ENCODE measurements at regions not wholly inside any gene's neighbourhood (a gene's known extent, or its start where the extent isn't known, plus 50 kb on each side); places are given as distances from the start of the nearest gene placed in this dataset.

DNA sequence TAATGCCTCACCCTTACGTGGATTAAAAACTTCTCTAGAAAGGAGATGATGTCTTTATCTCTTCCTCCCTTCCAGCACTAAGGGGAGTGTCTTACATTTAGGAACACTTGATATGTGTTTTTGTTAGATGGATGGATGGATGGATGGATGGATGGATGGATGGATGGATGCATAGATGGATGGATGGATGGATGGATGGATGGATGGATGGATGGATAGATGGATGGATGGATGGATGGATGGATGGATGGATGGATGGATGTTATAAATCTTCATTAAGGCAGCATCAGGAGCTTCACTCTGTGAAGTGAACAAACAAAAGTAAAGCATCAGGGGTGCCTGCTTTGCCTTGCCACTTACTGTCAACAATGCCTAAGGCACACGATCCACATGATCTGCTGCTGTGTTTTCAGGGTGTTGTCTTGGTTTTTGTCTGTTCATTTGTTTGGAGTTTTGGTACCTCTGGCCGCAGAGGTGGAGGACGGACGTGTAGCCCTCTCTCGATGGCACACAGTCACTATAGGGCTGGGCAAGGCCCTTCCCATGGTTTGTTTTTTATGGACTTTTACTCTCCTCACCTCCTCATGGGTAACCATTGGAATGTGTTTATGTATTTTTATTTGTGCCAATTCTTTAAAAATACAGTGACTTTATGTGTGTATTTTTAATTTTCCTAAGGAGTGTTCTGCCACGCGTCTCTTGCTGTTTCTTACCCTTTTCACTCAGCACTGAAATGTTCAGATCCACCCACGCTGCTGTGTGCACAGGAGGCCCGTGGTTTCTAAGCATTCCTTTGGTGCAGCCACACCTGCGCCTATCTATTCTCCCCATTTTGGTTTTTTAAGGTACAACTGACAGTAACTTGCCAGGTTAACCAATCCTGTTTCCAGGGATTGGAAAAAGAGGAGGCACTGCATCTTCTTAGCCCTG, 91.8 kb upstream of the ENPP6 start:
- peak; percentile 52 for DNase-seq

DNA sequence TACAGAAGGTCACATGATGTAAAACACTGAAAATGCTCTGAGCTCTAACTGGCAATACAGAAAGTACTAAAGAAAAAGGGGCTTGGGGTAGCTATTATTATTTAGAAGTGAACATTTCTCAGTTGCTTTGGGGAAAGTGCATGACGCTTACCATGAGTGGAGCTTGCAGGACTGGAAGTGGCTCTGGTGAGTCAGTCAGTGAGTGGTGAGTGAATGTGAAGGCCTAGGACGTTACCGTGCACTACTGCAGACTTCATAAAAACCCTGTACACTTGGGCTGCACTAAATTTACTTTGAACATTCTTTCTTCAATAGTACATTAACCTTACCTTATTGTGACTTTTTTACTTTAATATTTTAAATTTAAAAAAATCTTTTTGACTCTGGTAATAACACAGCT, 89.3 kb upstream of the ENPP6 start:
- DNase-seq = no peak

DNA sequence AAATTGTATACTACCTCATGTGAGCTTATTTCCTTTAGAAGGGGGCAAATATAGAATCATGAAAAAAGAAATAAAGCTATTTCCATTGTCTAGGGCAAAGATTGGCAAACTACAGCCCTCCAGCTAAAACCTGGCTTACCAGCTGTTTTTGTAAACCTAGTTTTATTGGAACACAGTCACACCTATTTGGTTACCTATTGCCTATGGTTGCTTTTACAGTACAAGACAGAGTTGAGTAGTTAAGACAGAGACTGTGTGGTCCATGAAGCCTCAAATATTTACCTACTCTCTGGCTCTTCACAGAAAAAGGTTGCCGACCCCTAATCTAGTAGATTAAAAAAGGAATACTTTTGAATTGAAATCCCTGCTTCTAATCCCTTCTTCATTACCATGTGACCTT, 88.8 kb upstream of the ENPP6 start:
- DNase-seq = no peak

DNA sequence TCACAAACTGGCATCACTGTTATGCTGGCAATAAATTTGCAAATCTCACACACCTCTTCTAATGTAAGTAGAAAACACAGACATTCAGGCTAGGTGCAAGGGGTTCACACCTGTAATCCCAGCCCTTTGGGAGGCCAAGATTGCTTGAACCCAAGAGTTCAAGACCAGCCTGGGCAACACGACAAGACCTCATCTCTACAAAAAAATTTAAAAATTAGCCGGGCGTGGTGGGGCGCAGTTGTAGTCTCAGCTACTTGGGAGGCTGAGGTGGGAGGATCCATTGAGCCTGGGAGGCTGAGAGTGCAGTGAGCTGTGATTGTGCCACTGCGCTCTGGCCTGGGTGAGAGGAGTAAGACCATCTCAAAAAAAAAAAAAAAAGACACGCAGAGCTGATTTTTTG, 83.1 kb upstream of the ENPP6 start:
- no peak for DNase-seq

DNA sequence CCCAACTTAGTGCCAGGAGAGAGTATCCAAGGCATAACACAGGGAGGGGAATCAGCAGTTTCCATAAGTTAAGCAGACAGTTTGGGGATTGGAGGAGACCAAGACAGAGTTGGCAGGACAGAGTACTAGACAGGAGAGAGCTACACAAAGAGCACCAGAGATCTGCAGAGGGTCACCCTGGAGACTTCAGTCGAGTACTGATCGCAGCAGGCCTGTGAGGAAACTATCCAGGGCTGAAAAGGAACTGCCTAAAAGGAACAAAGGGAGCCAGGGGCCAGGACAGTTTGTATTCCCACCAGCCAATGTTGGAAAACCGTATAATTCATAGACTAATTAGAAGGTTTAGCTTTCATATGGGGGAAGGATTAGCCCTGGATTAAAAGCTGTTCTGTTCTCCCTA, 80.6 kb upstream of the ENPP6 start:
- DNase-seq = no peak

DNA sequence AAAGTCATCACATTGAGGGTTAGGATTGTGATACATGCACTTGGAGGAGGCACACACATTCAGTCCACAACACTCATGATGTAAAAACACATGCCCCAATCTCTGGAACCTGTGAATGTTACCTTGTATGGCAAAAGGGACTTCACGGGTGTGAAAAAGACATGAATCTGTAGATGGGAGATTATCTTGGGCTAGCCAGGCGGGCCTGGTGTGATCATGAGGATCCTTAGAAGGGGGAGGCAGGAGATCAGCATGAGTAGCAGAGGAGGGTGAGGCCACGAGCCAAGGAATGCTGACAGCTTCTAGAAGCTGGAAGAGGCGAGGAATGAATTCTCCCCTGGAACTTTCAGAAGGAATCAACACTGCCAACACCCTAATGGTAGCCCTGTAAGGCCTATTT, 77.5 kb upstream of the ENPP6 start:
- no peak for DNase-seq

DNA sequence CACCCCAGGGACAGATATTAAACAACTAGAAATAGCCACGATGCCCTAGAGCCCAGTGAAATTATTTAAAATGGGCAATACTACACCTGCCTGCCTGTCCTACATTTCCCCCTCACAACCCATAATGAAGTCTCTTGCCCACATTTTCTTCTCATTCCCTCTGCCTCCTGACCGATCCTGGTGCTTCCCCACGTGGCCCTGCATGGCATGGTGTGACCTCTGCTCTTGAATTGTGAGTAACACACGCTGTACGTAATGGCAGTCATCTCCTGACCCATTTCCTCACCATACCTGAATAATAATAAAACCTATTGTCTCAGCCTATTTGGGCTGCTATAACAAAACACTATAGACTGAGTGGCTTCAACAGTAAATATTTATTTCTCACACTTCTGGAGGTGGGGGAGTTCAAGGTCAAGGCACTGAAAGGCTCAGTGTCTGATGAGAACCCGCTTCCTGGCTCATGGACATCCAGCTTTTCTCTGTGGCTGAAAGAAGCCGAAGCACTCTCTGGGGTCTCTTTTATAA, 77.0 kb upstream of the ENPP6 start:
- DNase-seq = no peak

DNA sequence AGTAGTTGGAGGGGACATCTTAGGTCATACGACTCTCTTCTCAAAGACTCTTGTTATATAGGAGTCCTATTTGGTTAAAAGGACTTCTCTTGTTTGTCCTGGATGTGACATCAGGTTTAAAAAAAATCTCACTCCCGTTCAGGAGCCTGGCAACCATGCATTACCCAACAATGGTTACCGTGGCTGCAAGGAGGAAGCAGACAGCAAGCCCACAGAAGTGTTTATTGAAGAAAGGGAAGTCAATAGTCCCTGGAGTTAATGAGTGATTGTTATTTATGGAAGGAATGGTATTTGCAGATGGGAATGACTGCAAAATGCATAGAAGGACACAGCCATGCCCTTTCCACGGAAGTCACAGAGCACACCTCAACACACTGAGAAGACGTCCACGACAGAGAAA, 75.9 kb upstream of the ENPP6 start:
- no peak for DNase-seq

DNA sequence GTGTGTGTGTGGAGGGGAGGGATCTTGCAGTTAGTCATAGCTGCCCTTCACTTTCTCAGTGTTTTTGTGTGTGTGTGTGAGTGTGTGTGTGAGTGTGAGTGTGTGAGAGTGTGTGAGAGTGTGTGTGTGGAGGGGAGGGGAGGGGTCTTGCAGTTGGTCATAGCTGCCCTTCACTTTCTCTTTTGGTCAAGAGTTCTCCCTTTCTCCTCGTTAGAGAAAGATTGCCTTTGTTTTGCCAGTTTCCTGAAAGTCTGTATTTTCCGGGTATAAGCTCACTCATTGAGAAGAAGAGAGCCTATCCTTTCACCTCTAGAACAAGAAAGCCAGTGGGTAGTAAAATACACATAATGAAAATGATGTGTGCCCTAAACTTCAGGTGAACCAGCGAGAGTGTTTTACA, 75.2 kb upstream of the ENPP6 start:
- no peak for DNase-seq

DNA sequence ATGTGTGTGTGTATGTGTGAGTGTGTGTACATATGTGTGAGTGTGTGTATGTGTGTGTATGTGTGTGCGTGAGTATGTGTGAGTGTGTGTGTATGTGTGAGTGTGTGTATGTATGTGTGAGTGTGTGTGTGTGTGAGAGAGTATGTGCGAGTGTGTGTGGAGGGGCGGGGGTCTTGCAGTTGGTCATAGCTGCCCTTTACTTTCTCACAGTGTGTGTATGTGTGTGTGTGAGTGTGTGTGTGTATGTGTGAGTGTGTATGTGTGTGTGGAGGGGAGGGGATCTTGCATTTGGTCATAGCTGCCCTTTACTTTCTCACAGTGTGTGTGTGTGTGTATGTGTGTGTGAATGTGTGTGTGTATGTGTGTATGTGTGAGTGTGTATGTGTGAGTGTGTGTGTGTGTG, 74.8 kb upstream of the ENPP6 start:
- no peak for DNase-seq

DNA sequence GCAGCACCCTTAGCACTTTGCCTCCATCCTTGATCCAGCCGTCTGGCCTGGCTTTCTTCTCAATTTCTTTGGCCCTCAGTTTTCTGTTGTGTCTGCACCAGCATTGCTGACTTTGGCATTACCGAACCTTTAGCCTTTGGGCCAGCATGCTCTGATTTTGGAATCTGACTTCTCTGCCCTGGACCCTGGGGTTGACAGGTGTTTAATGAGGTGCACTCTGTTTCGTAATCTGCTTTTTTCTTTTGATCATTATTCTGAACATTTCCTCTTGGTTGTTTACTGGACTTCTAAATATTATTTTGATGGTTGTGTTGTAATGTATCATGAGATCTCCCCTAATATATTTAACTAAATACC, 71.5 kb upstream of the ENPP6 start:
- no peak for DNase-seq

DNA sequence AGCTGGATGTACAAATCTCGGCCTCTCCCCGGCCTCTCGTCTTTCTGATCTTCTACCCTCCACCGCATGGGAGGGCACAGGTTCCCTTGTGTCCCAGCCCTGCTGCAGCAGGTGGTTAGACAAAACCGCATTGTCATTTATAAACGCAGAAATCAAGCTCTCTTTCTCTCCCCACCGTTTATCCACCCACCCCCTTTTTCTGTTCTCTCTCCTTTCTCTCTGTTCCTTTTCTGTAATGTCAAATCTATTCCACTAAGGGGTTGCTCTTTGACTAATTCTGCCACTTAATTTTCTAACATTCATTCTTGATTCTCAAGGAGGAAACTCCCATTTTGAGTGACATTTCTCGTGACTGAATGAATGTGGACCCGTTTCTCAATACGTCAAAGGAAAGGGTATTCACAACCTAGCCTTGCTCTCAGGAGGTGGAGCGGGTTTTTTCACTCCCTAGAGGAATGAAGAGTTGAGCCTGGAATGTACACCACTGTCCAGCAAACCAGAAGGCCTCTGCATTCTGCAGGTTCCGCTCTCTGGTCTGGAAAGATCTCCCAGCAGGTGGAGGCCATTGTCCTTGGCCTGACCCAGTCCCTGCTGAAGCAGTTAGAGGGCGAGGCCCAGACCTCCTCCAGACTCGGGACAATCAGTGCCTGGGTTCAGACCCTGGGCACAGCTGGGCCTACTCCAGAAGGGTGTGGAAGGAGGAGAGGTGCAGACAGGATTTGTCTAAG, 70.9 kb upstream of the ENPP6 start:
- DNase-seq = peak; percentile 54

DNA sequence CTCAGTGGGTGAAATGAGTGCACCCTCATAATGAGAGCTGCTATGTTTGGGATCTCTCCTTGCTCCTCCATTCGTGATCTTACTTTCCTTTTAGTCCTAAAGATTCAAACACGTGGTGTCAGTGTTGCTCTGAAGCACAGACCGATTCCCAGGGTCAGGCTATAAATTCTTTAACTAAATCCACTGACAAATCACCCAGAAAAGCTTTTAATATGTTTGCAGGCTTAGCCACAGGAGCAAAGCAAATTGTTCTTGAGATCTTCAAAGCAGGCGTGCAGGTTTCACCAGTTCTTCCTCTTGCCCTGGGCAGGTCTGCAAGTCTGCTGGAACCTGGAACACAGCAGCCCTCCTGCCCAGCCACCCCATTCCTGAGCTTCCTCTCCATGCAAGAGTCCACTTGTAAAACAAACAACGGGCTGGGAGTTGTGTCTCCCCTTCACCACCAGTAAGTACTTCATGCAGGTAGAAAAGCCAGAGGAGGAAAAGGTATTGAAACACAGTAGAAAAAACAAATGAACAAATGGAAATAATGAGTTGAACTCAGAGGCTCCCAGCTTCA, 70.1 kb upstream of the ENPP6 start:
- DNase-seq = no peak

DNA sequence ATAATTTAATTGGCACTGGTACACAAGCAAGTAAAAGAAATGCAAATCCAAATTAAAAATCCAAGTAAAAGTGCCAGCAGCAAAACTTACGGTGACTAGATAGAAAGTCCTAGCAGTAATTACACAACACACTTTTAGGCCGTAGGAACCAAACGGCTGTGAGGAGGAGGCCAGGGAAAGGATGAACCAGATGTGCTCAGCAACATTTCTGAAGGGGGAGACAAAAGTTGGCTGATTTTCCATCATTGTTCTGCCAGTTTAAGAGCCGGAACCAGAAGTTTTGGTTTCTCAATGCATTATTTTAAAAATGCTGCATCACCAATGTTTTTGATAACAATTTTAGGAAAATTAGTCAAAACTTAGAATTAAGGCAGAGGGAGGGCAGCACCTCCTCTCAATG, 68.7 kb upstream of the ENPP6 start:
- no peak for DNase-seq

DNA sequence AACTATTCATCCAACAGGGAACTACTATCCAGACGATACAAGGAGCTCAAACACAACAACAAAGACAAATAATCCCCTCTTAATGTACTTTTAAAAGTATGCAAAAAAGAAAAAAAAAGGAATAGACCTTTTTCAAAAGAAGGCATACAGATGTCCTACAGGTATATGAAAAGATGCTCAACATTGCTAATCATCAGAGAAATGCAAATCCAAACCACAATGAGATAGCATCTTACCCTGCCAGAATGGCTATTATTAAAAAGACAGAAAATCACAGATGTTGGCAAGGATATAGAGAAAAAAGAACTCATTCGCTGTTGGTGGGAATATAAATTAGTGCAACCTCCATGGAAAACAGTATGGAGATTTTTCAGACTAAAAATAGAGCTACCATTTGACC, 67.1 kb upstream of the ENPP6 start:
- DNase-seq = no peak

DNA sequence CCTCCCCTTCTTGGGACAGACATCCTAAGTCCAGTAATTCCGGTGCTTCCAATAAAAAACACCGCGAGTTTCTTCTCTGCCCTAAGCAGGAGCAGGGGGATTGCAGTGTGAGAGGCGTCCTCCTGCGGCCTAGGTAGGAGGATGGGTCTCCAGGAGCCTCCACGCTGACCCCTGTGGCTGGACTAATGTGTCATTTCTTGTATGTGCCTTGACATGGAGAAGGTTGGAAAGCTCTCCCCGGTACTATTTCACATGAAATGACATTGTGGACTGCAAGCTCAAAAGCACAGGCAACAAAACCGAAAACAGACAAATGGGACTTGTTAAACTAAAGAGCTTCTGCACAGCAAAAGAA, 66.6 kb upstream of the ENPP6 start:
- no peak for DNase-seq

DNA sequence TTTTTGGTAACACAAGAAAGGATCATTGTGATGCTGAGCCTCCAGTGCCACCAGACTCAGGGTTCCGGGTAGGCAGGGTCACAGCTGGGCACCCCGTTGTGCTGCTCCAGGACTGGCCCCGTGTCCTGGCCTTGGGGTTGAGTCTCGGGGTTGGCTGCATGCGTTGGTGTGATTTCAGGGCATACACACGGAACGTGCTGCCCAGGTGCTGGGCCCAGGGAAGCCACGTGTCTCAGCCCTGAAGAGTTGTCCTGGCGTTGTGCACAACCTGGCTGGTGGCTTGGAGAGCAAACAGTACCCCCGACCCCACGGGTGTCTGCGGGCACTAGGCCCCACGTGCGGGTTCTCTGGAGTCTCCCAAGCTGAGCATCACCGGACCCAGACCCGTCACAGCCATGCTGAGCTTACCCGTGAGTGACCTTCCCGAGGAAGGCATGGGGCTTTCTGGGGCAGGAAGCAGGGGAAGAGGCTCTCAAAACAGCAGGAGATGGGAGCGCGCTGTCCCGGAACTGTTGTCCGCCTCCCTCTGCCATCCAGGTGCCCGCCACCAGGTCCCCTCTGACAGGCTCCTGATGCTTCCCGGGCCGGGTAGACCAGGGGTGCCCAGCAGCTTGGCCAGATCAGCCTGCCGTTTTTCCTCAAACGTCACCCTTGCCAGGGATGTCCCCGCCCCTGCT, 66.1 kb upstream of the ENPP6 start:
- no peak for DNase-seq

DNA sequence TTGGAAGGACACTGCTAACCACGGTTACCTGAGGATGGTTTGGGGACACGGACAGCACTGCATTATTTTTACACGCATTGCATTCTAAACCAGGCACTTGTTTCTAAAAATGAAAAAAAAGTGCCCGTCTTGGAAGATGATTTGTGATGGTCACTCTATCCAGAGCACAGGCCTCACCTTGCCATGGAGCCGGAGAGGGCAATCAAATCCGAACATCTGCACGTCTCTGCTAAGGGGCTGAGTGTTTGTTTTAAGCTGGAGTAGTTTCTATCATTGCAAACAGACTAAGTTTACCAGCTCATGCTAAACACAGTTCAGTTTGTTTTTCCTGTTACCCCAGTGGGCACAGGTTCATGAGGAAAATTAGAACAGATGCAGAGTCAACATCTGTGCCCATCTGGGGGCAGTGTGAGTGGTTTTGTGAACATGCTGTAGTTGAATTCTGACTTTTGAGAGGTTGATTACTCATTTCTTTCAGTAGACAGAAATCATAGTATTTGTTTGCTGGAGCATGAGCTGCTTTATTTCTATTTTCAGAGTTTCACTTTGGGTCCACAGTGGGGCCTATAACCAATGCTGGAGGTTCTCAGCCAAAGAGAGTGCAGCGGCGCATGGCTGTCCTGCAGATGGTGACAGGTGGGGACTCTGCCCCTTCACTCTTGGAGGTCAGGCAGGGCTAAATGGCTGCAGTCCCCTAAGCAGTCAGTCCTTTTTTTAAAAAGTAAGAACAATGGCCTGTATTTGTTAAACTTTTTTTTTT, 65.4 kb upstream of the ENPP6 start:
- peak; percentile 49 for DNase-seq

DNA sequence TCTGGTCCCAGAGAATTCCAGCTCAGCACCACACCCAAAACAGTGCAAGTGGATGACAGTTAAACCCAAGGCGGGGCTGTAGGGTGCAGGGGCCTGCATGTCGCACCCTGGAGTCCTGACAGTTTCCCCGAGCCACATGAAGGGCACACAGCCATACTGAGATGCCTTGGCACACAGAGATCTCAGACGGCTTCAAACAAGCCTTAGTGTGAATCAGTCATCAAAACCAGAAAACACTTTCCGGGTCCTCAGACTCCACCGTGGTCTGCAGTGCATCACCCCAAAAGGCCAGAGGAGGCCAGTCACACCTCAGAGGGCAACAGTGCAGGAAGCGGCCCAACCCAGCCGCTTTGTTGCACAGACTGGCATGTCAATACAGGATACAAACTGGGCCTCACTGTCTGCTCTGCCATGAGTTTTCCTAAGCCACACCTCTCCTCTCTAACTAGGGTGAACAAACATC, 64.6 kb upstream of the ENPP6 start:
- peak; percentile 67 for DNase-seq

DNA sequence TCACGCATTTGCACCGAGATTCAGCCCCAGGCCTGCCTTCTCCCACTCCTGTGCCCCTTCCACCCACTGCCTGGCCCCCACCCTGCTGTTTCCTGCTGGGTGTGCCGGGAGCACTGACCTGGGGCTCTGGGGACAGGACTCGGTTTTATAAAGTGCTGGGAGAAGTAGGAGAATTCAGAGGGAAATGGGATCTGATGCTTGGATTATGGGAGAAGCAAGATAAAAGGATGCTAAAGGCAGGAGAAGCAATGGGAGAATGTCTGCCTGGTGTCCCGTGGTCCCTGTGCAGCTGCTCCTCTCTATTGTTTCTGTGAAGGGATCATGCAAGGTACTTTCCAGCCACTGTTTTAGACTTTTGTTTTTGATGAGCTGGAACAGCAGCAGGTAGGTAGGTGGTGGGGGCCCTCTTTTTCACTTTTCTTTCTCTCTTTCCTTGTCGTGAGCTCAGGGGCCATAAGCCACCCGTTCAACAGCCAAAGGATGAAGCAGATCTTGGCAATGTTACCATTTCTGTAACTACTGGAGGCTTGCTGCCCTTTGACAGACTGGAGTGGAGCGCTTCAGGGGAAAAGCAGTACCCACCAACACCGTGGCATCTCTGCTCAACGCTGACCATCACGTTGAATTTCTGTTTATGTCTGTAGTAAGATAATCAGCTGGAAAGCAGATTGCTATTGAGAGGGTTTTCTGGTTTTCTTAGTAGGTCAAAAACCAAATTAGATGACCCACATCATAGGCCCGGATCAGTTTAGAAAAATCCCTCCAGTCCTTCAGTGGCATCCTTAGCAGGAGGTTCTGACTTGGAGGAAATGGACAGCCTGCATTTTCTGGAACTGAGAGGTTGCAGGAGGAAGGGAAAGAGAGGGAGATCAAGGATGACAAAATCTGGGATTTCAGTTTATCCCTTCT, 63.8 kb upstream of the ENPP6 start:
- DNase-seq = peak; percentile 48

DNA sequence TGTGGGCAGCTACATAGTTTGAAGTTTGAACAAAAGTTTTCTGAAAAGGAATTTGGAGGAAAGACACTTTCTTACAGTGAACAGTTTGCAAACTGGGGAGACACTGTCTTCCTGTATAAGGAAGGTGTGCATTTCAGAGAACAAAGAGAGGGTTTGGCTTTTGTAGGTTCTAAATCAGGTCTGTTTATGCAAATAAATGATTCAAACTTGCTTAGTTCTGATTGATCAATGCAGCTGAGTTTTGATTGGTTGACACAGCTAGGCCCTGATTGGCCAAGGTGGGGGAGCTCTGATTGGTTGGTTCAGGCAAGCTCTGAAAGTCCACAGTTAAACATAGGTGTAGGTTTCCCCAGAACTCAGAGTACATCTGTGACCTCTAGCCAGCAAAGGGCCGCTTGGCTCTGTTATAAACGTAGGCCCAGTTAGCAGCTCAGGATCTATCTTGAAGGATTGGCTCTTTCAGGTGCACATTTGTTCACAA, 63.0 kb upstream of the ENPP6 start:
- DNase-seq = peak; percentile 34
